ENCODE measurements at regions not wholly inside any gene's neighbourhood (a gene's known extent, or its start where the extent isn't known, plus 50 kb on each side); places are given as distances from the start of the nearest gene placed in this dataset.

GRCh38 chr16:86151239-86151851 lies 252.4 kb downstream of the IRF8 start:
- H3K4me1 ChIP-seq, result no peaks in the 10 kb centered on the region
- H3K4me3 ChIP-seq, result no peak overlapping the region
- 85% methylated on average over 20 of the region's 22 CpGs for WGBS
- H3K9me3 ChIP-seq, result no peaks in the 10 kb centered on the region
- DNase-seq (ENCODE audit: low spot score in 2 of 2), result no peak
- H3K27me3 ChIP-seq, result peaks cover 49% of the 10 kb centered on the region
- H3K27ac ChIP-seq, result no peak overlapping the region
- no peaks in the 10 kb centered on the region for H3K36me3 ChIP-seq
- TF ChIP-seq POLR2AphosphoS5 (IDR thresholded peaks at IDR 0.05), result no peak
- TF ChIP-seq POLR2A (IDR thresholded peaks at IDR 0.05), result no peak
- TF ChIP-seq EP300 (IDR thresholded peaks at IDR 0.05), result no peak
- no peak for TF ChIP-seq CTCF (IDR thresholded peaks at IDR 0.05)

GRCh38 chr16:86156155-86156554 lies 257.2 kb downstream of the IRF8 start:
- H3K36me3 ChIP-seq, result no peaks in the 10 kb centered on the region
- WGBS, result 57% methylated on average over 3 of the region's 3 CpGs
- H3K27ac ChIP-seq, result no peak overlapping the region
- no peak for DNase-seq (ENCODE audit: low spot score in 2 of 2)
- H3K27me3 ChIP-seq, result peaks cover 49% of the 10 kb centered on the region
- TF ChIP-seq CTCF (IDR thresholded peaks at IDR 0.05) (no peak), POLR2AphosphoS5 (IDR thresholded peaks at IDR 0.05) (no peak), POLR2A (IDR thresholded peaks at IDR 0.05) (no peak), EP300 (IDR thresholded peaks at IDR 0.05) (no peak)
- H3K4me3 ChIP-seq, result no peak overlapping the region
- no peaks in the 10 kb centered on the region for H3K4me1 ChIP-seq
- H3K9me3 ChIP-seq, result no peaks in the 10 kb centered on the region

- H3K9me3 ChIP-seq, result no peaks in the 10 kb centered on the region
- no peak overlapping the region for H3K27ac ChIP-seq
- no peaks in the 10 kb centered on the region for H3K4me1 ChIP-seq
- DNase-seq (ENCODE audit: low spot score in 2 of 2), result no peak
- H3K27me3 ChIP-seq, result peaks cover 41% of the 10 kb centered on the region
- WGBS, result 81% methylated on average over 6 of the region's 6 CpGs
- no peak overlapping the region for H3K4me3 ChIP-seq
- no peaks in the 10 kb centered on the region for H3K36me3 ChIP-seq
- TF ChIP-seq EP300 (IDR thresholded peaks at IDR 0.05), result no peak
- no peak for TF ChIP-seq POLR2A (IDR thresholded peaks at IDR 0.05)
- no peak for TF ChIP-seq POLR2AphosphoS5 (IDR thresholded peaks at IDR 0.05)
- TF ChIP-seq CTCF (IDR thresholded peaks at IDR 0.05), result no peak
Measured at GRCh38 chr16:86157616-86158247, 258.8 kb downstream of the IRF8 start.

- 67% methylated on average over 10 of the region's 10 CpGs for WGBS
- H3K36me3 ChIP-seq, result no peaks in the 10 kb centered on the region
- H3K27ac ChIP-seq, result no peak overlapping the region
- H3K4me1 ChIP-seq, result no peaks in the 10 kb centered on the region
- no peak for DNase-seq (ENCODE audit: low spot score in 2 of 2)
- H3K27me3 ChIP-seq, result peaks cover 32% of the 10 kb centered on the region
- no peak for TF ChIP-seq EP300 (IDR thresholded peaks at IDR 0.05)
- no peak for TF ChIP-seq POLR2A (IDR thresholded peaks at IDR 0.05)
- TF ChIP-seq CTCF (IDR thresholded peaks at IDR 0.05), result no peak
- TF ChIP-seq POLR2AphosphoS5 (IDR thresholded peaks at IDR 0.05), result no peak
- no peaks in the 10 kb centered on the region for H3K9me3 ChIP-seq
- H3K4me3 ChIP-seq, result no peak overlapping the region
Measured at GRCh38 chr16:86158688-86159360, 259.9 kb downstream of the IRF8 start.

GRCh38 chr16:86165479-86165878 lies 266.5 kb downstream of the IRF8 start:
- TF ChIP-seq POLR2AphosphoS5 (IDR thresholded peaks at IDR 0.05), result no peak
- TF ChIP-seq POLR2A (IDR thresholded peaks at IDR 0.05), result no peak
- TF ChIP-seq CTCF (IDR thresholded peaks at IDR 0.05), result no peak
- no peak for TF ChIP-seq EP300 (IDR thresholded peaks at IDR 0.05)
- H3K4me1 ChIP-seq, result no peaks in the 10 kb centered on the region
- no peak overlapping the region for H3K4me3 ChIP-seq
- H3K36me3 ChIP-seq, result no peaks in the 10 kb centered on the region
- no peak for DNase-seq (ENCODE audit: low spot score in 2 of 2)
- no peak overlapping the region for H3K27ac ChIP-seq
- H3K27me3 ChIP-seq, result peaks cover 30% of the 10 kb centered on the region
- peaks cover 6% of the 10 kb centered on the region for H3K9me3 ChIP-seq
- WGBS, result 95% methylated on average over 2 of the region's 2 CpGs
